B cell (primary cell): ENCODE measurements at regions not wholly inside any gene's neighbourhood (a gene's known extent, or its start where the extent isn't known, plus 50 kb on each side); places are given as distances from the start of the nearest gene placed in this dataset.

Experiments used
- ATAC-seq: fragments of 200-7000 bp; cut with Tn5 transposase; one replicate; pipeline ENCODE4 v1.10.0; 2021; ENCODE audit warnings: low read depth, mild to moderate bottlenecking, moderate number of reproducible peaks, moderate library complexity
- CTCF ChIA-PET: fragments of 350-600 bp; sonication (Branson Sonifier 250); formaldehyde crosslinking; loops from one replicate; lab custom pipeline; 2021; ENCODE audit warnings: antibody characterized with exemption, inconsistent platforms; lab: Charles Lee
- POLR2A ChIA-PET: fragments of 350-600 bp; sonication (Branson Sonifier 250); formaldehyde crosslinking; loops from one replicate; lab custom pipeline; 2021; ENCODE audit warnings: antibody characterized with exemption; lab: Charles Lee
- DNase-seq: peaks from one replicate; pipeline ENCODE4 v3.0.0; 2013
- H2AFZ ChIP-seq: 2 replicates; pipeline ENCODE4 v1.6.1; 2012; ENCODE audit warnings: mild to moderate bottlenecking, low read depth, low read length; ENCODE audit not compliant: insufficient read depth, poor library complexity, severe bottlenecking
- H3K27ac ChIP-seq, 2 donors: 1 replicate in 1 of 2; 2 replicates in 1 of 2; pipeline ENCODE4 v1.5.1; 2012 to 2013; ENCODE audit warnings: low read length in 2 of 2, mild to moderate bottlenecking in 2 of 2, moderate library complexity in 1 of 2
- H3K27me3 ChIP-seq, 4 experiments: fragments of 200-600 bp in 1 of 4; sonication (generic) in 1 of 4; replicated peaks in 1 of 4; 1 replicate in 2 of 4; 2 replicates in 2 of 4; pipeline versions ENCODE4 v1.6.1 to v1.7.0; 2013 to 2016; ENCODE audit warnings: low read length in 3 of 4, mild to moderate bottlenecking in 2 of 4, mixed read lengths in 1 of 4, moderate library complexity in 1 of 4; ENCODE audit not compliant: insufficient read depth in 4 of 4, control insufficient read depth in 3 of 4; ENCODE audit errors: control extremely low read depth in 1 of 4
- H3K36me3 ChIP-seq, 2 experiments: replicated peaks in 1 of 2; 1 replicate in 1 of 2; 2 replicates in 1 of 2; pipeline versions ENCODE4 v1.6.1 to v1.7.1; 2013; ENCODE audit warnings: low read length in 1 of 2; ENCODE audit not compliant: insufficient read depth in 2 of 2, control insufficient read depth in 1 of 2; ENCODE audit errors: control extremely low read depth in 1 of 2, extremely low read depth in 1 of 2
- H3K4me1 ChIP-seq, 2 donors: fragments of 200-600 bp in 1 of 2; sonication (generic) in 1 of 2; 1 replicate in 1 of 2; 2 replicates in 1 of 2; pipeline versions ENCODE4 v1.5.1 to v1.6.1; 2013 to 2017; ENCODE audit warnings: low read length in 2 of 2; ENCODE audit not compliant: control insufficient read depth in 2 of 2, insufficient read depth in 2 of 2
- H3K4me2 ChIP-seq: replicated peaks from 2 replicates; pipeline ENCODE3; 2012; ENCODE audit warnings: mild to moderate bottlenecking, low read depth, low read length; ENCODE audit not compliant: poor library complexity, severe bottlenecking
- H3K4me3 ChIP-seq, 5 experiments: fragments of 200-600 bp in 1 of 5; sonication (generic) in 1 of 5; 1 replicate in 3 of 5; 2 replicates in 2 of 5; pipeline versions ENCODE4 v1.5.1 to v1.7.0; 2011 to 2016; ENCODE audit warnings: low read length in 4 of 5, mild to moderate bottlenecking in 4 of 5, low read depth in 2 of 5, control low read depth in 1 of 5, moderate library complexity in 1 of 5; ENCODE audit not compliant: insufficient read depth in 1 of 5; ENCODE audit errors: control extremely low read depth in 1 of 5, extremely low read depth in 1 of 5
- H3K79me2 ChIP-seq: fragments of 200-600 bp; sonication (generic); one replicate; pipeline ENCODE4 v1.6.0; 2016; ENCODE audit warnings: low read length; ENCODE audit not compliant: control insufficient read depth, insufficient read depth
- H3K9ac ChIP-seq: fragments of 200-600 bp; sonication (generic); 2 replicates; pipeline ENCODE4 v1.6.1; 2017; ENCODE audit warnings: mild to moderate bottlenecking, low read length, moderate library complexity
- H3K9me3 ChIP-seq, 3 donors: one replicate each; pipeline versions ENCODE4 v1.6.1 to v1.7.1; 2013; ENCODE audit warnings: low read length in 2 of 3; ENCODE audit not compliant: control insufficient read depth in 2 of 3, insufficient read depth in 1 of 3; ENCODE audit errors: control extremely low read depth in 1 of 3
- H4K20me1 ChIP-seq: 2 replicates; pipeline ENCODE4 v1.6.0; 2012; ENCODE audit warnings: mild to moderate bottlenecking, low read length; ENCODE audit not compliant: insufficient read depth, control insufficient read depth, poor library complexity, severe bottlenecking
- H3K27ac Mint-ChIP-seq: one replicate; pipeline ENCODE4 v1.8.0; 2021; ENCODE audit warnings: mixed read lengths
- H3K27me3 Mint-ChIP-seq: one replicate; pipeline ENCODE4 v1.8.0; 2021; ENCODE audit warnings: mixed read lengths
- H3K4me1 Mint-ChIP-seq: one replicate; pipeline ENCODE4 v1.8.0; 2021; ENCODE audit warnings: mixed read lengths
- H3K4me3 Mint-ChIP-seq: one replicate; pipeline ENCODE4 v1.8.0; 2021; ENCODE audit warnings: mixed read lengths
- H3K9me3 Mint-ChIP-seq: one replicate; pipeline ENCODE4 v1.8.0; 2022; ENCODE audit warnings: mixed read lengths; ENCODE audit not compliant: insufficient read depth
- EZH2 ChIP-seq: IDR thresholded peaks from 2 replicates; pipeline ENCODE4 v1.6.1; 2012; ENCODE audit warnings: borderline replicate concordance, low read depth, mild to moderate bottlenecking, moderate library complexity, low read length; ENCODE audit not compliant: insufficient read depth, poor library complexity, severe bottlenecking
- WGBS: methylation state at CpG from one replicate; pipeline ENCODE4 v1.1.5; 2013; ENCODE audit warnings: missing lambda C conversion rate; ENCODE audit not compliant: insufficient coverage; 5-methylcytosine and 5-hydroxymethylcytosine counted together
- intact Hi-C: fragments of 100-400 bp; cut with micrococcal nuclease; formaldehyde crosslinking; loops from one replicate; pipeline ENCODE4 v1.10.0; 2022
- TF ChIP-seq, protein P1 (sequence below): fragments of 200-600 bp; IDR thresholded peaks from one replicate; pipeline ENCODE4 v1.8.0; 2022; ENCODE audit warnings: antibody characterized with exemption, mild to moderate bottlenecking

DNA sequence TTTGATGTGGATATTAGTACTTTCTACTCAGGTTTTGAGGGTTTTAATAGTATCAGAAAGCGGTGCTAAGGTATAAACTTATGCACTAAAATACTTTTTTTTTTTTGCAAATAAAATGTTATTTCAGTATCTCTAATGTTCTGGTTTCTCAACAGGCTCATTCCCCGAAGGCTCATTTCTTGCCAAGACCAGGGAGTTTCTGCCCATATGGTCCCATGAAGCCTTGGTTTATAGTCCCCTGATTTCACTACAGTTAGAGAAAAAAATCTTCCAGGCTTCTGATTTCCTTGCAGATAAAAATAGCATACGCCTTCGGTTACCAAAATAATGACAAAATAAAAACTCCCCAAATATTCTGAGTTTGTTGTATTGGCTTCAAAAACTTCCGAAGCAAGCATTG is 814.2 kb upstream of the PABPC4L start:
- H3K4me1 ChIP-seq: no peaks in the 10 kb centered on the region
- Mint-ChIP-seq H3K27ac (no peak overlapping the region), H3K27me3 (no peaks in the 10 kb centered on the region), H3K4me3 (no peak overlapping the region), H3K4me1 (no peaks in the 10 kb centered on the region), H3K9me3 (peaks cover 8% of the 10 kb centered on the region)
- no peak overlapping the region for H2AFZ ChIP-seq
- ATAC-seq (no peak), DNase-seq (no peak)
- no peaks in the 10 kb centered on the region for H3K36me3 ChIP-seq
- H3K9me3 ChIP-seq: no peaks in the 10 kb centered on the region
- ChIA-PET CTCF (no interaction called here), POLR2A (no interaction called here)
- intact Hi-C loops: no loop called here
- H3K9ac ChIP-seq: no peak overlapping the region
- H3K27ac ChIP-seq: no peak overlapping the region
- H3K4me3 ChIP-seq: no peak overlapping the region
- H3K4me2 ChIP-seq: no peak overlapping the region
- H3K27me3 ChIP-seq: no peaks in the 10 kb centered on the region
- TF ChIP-seq, protein P1, sequence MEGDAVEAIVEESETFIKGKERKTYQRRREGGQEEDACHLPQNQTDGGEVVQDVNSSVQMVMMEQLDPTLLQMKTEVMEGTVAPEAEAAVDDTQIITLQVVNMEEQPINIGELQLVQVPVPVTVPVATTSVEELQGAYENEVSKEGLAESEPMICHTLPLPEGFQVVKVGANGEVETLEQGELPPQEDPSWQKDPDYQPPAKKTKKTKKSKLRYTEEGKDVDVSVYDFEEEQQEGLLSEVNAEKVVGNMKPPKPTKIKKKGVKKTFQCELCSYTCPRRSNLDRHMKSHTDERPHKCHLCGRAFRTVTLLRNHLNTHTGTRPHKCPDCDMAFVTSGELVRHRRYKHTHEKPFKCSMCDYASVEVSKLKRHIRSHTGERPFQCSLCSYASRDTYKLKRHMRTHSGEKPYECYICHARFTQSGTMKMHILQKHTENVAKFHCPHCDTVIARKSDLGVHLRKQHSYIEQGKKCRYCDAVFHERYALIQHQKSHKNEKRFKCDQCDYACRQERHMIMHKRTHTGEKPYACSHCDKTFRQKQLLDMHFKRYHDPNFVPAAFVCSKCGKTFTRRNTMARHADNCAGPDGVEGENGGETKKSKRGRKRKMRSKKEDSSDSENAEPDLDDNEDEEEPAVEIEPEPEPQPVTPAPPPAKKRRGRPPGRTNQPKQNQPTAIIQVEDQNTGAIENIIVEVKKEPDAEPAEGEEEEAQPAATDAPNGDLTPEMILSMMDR: no peak
- no peak for TF ChIP-seq EZH2
- no peaks in the 10 kb centered on the region for H3K79me2 ChIP-seq
- no peaks in the 10 kb centered on the region for H4K20me1 ChIP-seq
- WGBS: 77% methylated on average over 1 of the region's 5 CpGs

DNA sequence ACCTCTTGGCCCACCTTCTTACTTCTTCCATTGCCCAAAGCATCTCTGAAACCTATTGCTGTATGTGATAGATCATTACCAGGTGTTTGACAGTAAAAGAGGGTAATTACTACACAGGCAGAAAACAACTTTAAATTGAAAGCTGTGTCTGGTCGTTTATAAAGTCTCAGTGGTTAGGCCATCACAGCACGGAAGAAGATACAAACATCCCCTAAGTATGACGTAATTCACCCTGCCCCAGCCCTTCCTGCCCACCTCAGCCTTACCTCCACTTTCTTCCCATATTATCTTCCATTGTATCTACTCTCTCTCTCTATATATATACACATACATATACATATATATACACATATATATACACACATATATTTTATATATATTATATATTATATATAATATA is 805.8 kb upstream of the PABPC4L start:
- no peak overlapping the region for H3K9ac ChIP-seq
- H3K4me3 ChIP-seq: no peak overlapping the region
- no peaks in the 10 kb centered on the region for H3K9me3 ChIP-seq
- H3K27ac ChIP-seq: no peak overlapping the region
- Mint-ChIP-seq H3K4me3 (no peak overlapping the region), H3K27ac (no peak overlapping the region), H3K9me3 (no peaks in the 10 kb centered on the region), H3K4me1 (no peaks in the 10 kb centered on the region), H3K27me3 (no peaks in the 10 kb centered on the region)
- CTCF ChIA-PET: no interaction called here
- no peaks in the 10 kb centered on the region for H4K20me1 ChIP-seq
- TF ChIP-seq, protein P1: no peak
- TF ChIP-seq EZH2: no peak
- H3K27me3 ChIP-seq: no peaks in the 10 kb centered on the region
- H3K4me1 ChIP-seq: no peaks in the 10 kb centered on the region
- H3K4me2 ChIP-seq: no peak overlapping the region
- intact Hi-C loops: no loop called here
- H2AFZ ChIP-seq: no peak overlapping the region
- H3K79me2 ChIP-seq: no peaks in the 10 kb centered on the region
- H3K36me3 ChIP-seq: no peaks in the 10 kb centered on the region
- DNase-seq (no peak), ATAC-seq (no peak)
- 86% methylated on average over 3 of the region's 3 CpGs for WGBS
- POLR2A ChIA-PET: no interaction called here
